ENCODE measurements at regions not wholly inside any gene's neighbourhood (a gene's known extent, or its start where the extent isn't known, plus 50 kb on each side); places are given as distances from the start of the nearest gene placed in this dataset.

DNA sequence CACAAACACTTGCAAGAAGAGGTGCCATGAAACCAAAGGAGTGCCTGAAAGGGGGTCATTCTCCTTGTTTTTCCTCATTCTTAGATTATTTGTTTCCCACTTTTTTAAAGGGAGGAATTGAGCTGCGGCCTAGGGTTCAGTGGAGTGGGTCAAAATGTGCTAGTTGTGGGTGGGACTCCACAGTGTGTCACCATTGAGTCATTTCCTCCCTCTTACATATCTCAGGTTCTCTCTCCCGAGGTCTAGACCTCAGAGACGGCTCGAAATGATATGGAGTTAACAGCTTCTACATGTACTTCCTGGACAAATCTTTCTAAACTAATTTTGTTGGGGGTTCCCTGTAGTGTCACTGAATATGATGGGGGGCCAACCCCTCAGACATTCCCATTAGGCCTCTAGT is 328.4 kb upstream of the SPANXN1 start:
- TF ChIP-seq, protein P1, sequence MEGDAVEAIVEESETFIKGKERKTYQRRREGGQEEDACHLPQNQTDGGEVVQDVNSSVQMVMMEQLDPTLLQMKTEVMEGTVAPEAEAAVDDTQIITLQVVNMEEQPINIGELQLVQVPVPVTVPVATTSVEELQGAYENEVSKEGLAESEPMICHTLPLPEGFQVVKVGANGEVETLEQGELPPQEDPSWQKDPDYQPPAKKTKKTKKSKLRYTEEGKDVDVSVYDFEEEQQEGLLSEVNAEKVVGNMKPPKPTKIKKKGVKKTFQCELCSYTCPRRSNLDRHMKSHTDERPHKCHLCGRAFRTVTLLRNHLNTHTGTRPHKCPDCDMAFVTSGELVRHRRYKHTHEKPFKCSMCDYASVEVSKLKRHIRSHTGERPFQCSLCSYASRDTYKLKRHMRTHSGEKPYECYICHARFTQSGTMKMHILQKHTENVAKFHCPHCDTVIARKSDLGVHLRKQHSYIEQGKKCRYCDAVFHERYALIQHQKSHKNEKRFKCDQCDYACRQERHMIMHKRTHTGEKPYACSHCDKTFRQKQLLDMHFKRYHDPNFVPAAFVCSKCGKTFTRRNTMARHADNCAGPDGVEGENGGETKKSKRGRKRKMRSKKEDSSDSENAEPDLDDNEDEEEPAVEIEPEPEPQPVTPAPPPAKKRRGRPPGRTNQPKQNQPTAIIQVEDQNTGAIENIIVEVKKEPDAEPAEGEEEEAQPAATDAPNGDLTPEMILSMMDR (IDR thresholded peaks at IDR 0.05): no peak
- no peak for TF ChIP-seq POLR2A (IDR thresholded peaks at IDR 0.05)
